ENCODE measurements at regions not wholly inside any gene's neighbourhood (a gene's known extent, or its start where the extent isn't known, plus 50 kb on each side); places are given as distances from the start of the nearest gene placed in this dataset.
A peak's percentile ranks its signal among the peaks of the same experiment; 100 is the strongest.

GRCh38 chr10:92761571-92761970 lies 71.8 kb downstream of the HHEX start:
- Histone ChIP-seq H3K4me1 (peaks cover 13 to 54% (median 31%) of the 10 kb centered on the region in 6 donors), H3K36me3 (no peaks in the 10 kb centered on the region), H3K4me3 (no peak overlapping the region), H3K9me3 (no peaks in the 10 kb centered on the region), H3K27me3 (replicated peaks in 1 of 7) (no peaks in the 10 kb centered on the region), H3K27ac (peak overlapping the region in 2 of 8 donors; percentile 79 to 86)
- DNase-seq, result no peak
- intact Hi-C loops (cut with DNase I; ENCODE audit: low total_unique reads), result no loop called here
- TF ChIP-seq POLR2A (IDR thresholded peaks at IDR 0.05), result no peak
- TF ChIP-seq CTCF (IDR thresholded peaks at IDR 0.05 in 8 of 11, conservative IDR thresholded peaks at IDR 0.05 in 3 of 11), result no peak
- TF ChIP-seq POLR2AphosphoS5 (IDR thresholded peaks at IDR 0.05), result no peak
- 93 to 96% (median 95%) methylated on average over 4 of the region's 4 CpGs for WGBS, 5 donors

GRCh38 chr10:92763634-92764155 lies 73.9 kb downstream of the HHEX start:
- Histone ChIP-seq H3K9me3 (peaks cover 0 to 17% (median 15%) of the 10 kb centered on the region in 8 donors), H3K27ac (no peak overlapping the region), H3K4me3 (no peak overlapping the region), H3K36me3 (no peaks in the 10 kb centered on the region), H3K4me1 (peaks cover 0 to 33% (median 10%) of the 10 kb centered on the region in 6 donors), H3K27me3 (replicated peaks in 1 of 7) (no peaks in the 10 kb centered on the region)
- WGBS, 5 donors, result 84 to 94% (median 86%) methylated on average over 4 of the region's 4 CpGs
- DNase-seq, result no peak
- intact Hi-C loops (cut with DNase I; ENCODE audit: low total_unique reads), result no loop called here
- TF ChIP-seq CTCF (IDR thresholded peaks at IDR 0.05 in 8 of 11, conservative IDR thresholded peaks at IDR 0.05 in 3 of 11), result no peak
- no peak for TF ChIP-seq POLR2A (IDR thresholded peaks at IDR 0.05)
- TF ChIP-seq POLR2AphosphoS5 (IDR thresholded peaks at IDR 0.05), result no peak

- H3K4me3 ChIP-seq, result no peak overlapping the region
- TF ChIP-seq POLR2AphosphoS5 (IDR thresholded peaks at IDR 0.05), result no peak
- no peak for TF ChIP-seq POLR2A (IDR thresholded peaks at IDR 0.05)
- TF ChIP-seq CTCF (IDR thresholded peaks at IDR 0.05 in 8 of 11, conservative IDR thresholded peaks at IDR 0.05 in 3 of 11), result no peak
- no peak overlapping the region for H3K27ac ChIP-seq
- 92 to 98% (median 98%) methylated on average over 2 of the region's 2 CpGs for WGBS, 5 donors
- intact Hi-C loops (cut with DNase I; ENCODE audit: low total_unique reads), result no loop called here
- no peaks in the 10 kb centered on the region for H3K36me3 ChIP-seq
- no peaks in the 10 kb centered on the region for H3K27me3 ChIP-seq (replicated peaks in 1 of 7)
- peaks cover 0 to 7% (median 0%) of the 10 kb centered on the region in 6 donors for H3K4me1 ChIP-seq
- no peak for DNase-seq
- peaks cover 0 to 30% (median 21%) of the 10 kb centered on the region in 8 donors for H3K9me3 ChIP-seq
Observed at GRCh38 chr10:92766451-92766850, 76.7 kb downstream of the HHEX start.

GRCh38 chr10:92768104-92768503 lies 78.3 kb downstream of the HHEX start:
- no peak for DNase-seq
- no peak for TF ChIP-seq POLR2AphosphoS5 (IDR thresholded peaks at IDR 0.05)
- no peak for TF ChIP-seq CTCF (IDR thresholded peaks at IDR 0.05 in 8 of 11, conservative IDR thresholded peaks at IDR 0.05 in 3 of 11)
- no peak for TF ChIP-seq POLR2A (IDR thresholded peaks at IDR 0.05)
- Histone ChIP-seq H3K27me3 (replicated peaks in 1 of 7) (no peaks in the 10 kb centered on the region), H3K9me3 (peaks cover 0 to 30% (median 21%) of the 10 kb centered on the region in 8 donors), H3K4me1 (peaks cover 0 to 4% (median 0%) of the 10 kb centered on the region in 6 donors), H3K27ac (no peak overlapping the region), H3K4me3 (no peak overlapping the region), H3K36me3 (no peaks in the 10 kb centered on the region)
- intact Hi-C loops (cut with DNase I; ENCODE audit: low total_unique reads), result no loop called here
- WGBS, 5 donors, result 82 to 92% (median 90%) methylated on average over 1 of the region's 1 CpG

Data from spleen (tissue), 11 donors.